ENCODE measurements at regions not wholly inside any gene's neighbourhood (a gene's known extent, or its start where the extent isn't known, plus 50 kb on each side); places are given as distances from the start of the nearest gene placed in this dataset.

- TF ChIP-seq SP1 (IDR thresholded peaks at IDR 0.05; ENCODE audit: low read depth) (no peak), POLR2A (IDR thresholded peaks at IDR 0.05; ENCODE audit: borderline replicate concordance, extremely low read depth, insufficient read depth, insufficient read length) (no peak), CTCF (IDR thresholded peaks at IDR 0.05 in 2 of 3, conservative IDR thresholded peaks at IDR 0.05 in 1 of 3; ENCODE audit: borderline replicate concordance in 1 of 3, insufficient read depth in 1 of 3, low read depth in 2 of 3, low read length in 2 of 3) (no peak), CEBPB (IDR thresholded peaks at IDR 0.05; ENCODE audit: low read depth) (no peak), YY1 (IDR thresholded peaks at IDR 0.05; ENCODE audit: extremely low read depth, insufficient replicate concordance, low read depth, low read length) (no peak), JUND (IDR thresholded peaks at IDR 0.05) (no peak), SIN3A (IDR thresholded peaks at IDR 0.05; ENCODE audit: low read depth) (no peak), EZH2 (IDR thresholded peaks at IDR 0.05) (no peak), FOSL1 (IDR thresholded peaks at IDR 0.05; ENCODE audit: low read depth) (no peak), ZNF274 (IDR thresholded peaks at IDR 0.05; ENCODE audit: low read depth, low read length) (no peak), RAD21 (IDR thresholded peaks at IDR 0.05; ENCODE audit: low read depth) (no peak), TCF7L2 (IDR thresholded peaks at IDR 0.05; ENCODE audit: borderline replicate concordance, extremely low read depth, insufficient read depth, insufficient read length) (no peak), CBX3 (IDR thresholded peaks at IDR 0.05; ENCODE audit: low read depth) (no peak)
These were observed 155.9 kb downstream of the DISP1 start for GRCh38 chr1:222970711-222971110.
